GM12875 (cell line): ENCODE measurements at regions not wholly inside any gene's neighbourhood (a gene's known extent, or its start where the extent isn't known, plus 50 kb on each side); places are given as distances from the start of the nearest gene placed in this dataset.

ENCODE experiments used
- H3K4me3 ChIP-seq: one replicate; pipeline ENCODE4 v1.5.1; 2011; ENCODE audit warnings: low read depth, low read length, control low read depth
- TF ChIP-seq, protein P1 (sequence below): IDR thresholded peaks from 2 replicates; pipeline ENCODE4 v1.5.1; 2011; ENCODE audit warnings: low read depth, mild to moderate bottlenecking, control low read depth, inconsistent platforms, low read length, moderate library complexity, borderline replicate concordance; ENCODE audit not compliant: insufficient read depth

DNA sequence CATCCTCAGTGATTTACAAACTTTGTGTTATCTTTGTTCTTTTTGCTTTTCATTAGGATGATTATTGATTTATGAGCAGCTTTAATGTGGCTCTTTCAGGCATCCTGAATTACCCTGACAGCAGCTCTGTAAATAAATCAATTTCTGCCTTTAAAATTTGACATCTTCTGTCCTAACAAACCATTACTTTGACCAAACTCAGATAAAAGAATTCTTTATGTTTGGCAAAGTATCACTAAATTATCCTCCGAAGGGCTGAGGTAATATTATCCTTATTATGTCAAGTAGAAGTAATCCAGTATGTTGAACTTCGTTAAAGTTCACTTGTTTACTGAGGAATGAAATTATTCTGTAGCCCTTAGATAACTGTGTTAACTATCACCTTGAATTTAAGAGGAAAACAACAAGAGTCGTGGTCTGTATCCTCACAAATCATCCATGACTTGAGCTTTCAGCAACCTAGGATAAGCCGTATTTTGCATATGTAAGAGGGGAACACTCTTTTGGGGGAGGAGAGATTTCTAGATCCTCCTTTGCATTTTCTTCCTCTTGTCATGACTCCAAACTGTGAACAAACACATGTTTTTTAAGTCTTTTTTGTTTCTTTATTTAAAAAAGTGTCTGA is 173.2 kb upstream of the STAC start:
- TF ChIP-seq, protein P1, sequence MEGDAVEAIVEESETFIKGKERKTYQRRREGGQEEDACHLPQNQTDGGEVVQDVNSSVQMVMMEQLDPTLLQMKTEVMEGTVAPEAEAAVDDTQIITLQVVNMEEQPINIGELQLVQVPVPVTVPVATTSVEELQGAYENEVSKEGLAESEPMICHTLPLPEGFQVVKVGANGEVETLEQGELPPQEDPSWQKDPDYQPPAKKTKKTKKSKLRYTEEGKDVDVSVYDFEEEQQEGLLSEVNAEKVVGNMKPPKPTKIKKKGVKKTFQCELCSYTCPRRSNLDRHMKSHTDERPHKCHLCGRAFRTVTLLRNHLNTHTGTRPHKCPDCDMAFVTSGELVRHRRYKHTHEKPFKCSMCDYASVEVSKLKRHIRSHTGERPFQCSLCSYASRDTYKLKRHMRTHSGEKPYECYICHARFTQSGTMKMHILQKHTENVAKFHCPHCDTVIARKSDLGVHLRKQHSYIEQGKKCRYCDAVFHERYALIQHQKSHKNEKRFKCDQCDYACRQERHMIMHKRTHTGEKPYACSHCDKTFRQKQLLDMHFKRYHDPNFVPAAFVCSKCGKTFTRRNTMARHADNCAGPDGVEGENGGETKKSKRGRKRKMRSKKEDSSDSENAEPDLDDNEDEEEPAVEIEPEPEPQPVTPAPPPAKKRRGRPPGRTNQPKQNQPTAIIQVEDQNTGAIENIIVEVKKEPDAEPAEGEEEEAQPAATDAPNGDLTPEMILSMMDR = no peak
- no peak overlapping the region for H3K4me3 ChIP-seq

DNA sequence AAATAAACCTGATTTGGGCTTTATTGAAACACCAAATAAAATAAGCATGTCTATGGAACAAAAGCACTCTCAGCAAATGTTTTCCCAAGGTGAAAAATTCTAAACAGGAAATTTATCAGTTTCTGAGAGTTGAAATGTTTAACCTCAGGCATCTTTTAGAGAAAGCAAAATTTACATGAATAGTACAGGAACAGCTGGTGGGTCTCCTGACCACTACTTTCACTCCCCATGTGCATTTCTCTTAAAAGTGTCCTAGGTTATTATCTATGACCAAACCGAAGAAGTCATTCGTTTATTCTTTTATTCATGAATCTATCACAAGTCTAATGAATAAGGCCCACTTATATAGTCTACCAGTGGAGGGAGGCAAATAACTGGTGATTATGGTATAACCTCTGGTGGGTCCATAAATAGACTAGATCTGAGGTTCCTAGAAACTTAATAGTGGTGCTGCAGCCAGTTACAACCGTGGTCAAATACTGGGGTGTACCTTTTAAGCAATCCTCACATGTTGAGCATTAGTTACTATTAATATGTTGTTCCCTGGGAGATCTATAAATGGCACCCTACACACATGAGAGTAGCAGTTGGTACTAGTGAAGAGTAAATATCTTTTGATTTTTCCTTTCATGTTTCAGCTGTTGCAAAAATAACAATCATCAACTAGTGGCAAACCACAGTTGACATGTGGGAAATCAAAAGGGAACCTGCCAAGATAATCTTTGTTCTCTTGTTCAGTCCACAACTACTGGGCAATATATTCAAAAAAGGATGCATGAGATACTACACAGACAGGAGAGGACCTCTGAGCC is 169.3 kb upstream of the STAC start:
- no peak overlapping the region for H3K4me3 ChIP-seq
- TF ChIP-seq, protein P1 = no peak

DNA sequence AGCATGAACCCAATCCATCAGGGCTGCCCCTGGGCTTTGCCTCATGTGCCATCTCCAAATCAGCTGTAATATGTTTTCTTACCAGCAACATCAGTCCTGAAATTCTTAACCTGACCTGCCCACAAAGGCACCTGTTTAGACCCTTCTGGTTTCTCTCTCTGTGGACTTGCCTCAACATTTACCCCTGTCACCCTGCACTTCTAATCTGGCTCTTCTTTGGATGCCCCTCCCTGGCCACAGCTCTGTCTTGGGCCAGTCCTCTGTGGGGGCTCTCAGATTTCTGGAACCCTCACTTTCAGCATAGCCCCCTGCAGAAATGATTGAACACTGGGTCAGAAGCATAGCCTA is 168.7 kb upstream of the STAC start:
- TF ChIP-seq, protein P1 = no peak
- no peak overlapping the region for H3K4me3 ChIP-seq

DNA sequence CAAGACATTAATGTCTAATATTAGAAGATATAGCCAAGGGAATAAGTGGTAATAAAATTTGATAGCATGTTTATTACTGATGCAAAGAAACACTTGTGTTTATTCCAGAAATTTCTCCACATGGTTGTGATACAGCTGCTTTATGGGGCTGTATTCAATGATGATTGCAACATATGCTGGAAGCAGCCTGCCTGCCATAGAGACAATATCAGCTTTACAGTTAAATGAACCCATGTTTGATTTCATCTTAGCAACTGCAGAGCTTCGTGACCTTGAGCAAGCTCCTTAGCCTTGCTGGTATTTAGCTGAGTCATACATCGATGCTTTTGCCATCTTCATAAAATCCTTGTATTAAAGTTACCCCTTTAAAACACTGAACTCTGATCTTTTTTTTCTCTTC is 168.1 kb upstream of the STAC start:
- TF ChIP-seq, protein P1 = no peak

DNA sequence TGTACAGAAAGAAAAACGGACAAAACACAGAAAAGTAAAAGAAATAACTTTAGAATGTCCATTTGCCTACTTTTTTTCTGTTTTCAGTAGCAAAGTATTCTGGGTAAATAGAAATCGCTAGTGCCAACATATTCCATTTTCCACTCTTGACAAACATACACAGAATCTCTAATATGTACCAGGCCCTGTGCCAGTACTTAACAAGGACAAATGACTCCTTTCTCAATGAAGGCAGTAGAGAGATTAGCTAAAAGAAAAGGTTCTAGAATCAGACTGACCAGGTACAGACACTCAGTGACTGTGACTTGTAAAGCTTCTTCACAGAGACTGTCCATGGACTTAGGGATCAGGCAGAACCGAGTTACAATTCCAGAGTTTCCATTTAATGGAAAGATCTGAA is 165.8 kb upstream of the STAC start:
- no peak overlapping the region for H3K4me3 ChIP-seq
- TF ChIP-seq, protein P1 = no peak

More for the DNA sequence above, 168.1 kb upstream of the STAC start:
- H3K4me3 ChIP-seq = no peak overlapping the region

DNA sequence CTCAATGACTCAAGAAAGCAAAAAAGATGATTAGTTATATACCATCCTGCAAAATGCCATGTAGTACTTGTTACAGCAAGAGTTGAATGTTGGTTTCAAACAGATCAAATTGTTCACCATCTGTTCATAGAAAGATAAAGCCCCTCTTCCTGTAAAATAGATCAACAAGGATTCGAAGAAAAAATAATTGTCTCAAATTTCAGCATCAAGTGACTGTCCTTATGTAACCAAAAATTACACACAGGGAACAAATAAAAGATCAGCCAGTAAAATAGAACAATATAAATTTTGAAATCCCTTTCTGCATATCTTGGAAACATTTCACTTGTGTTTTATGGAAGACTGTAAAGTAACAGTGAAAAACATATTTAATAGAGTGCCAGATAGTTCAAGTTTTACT is 165.1 kb upstream of the STAC start:
- TF ChIP-seq, protein P1 = no peak
- H3K4me3 ChIP-seq = no peak overlapping the region

DNA sequence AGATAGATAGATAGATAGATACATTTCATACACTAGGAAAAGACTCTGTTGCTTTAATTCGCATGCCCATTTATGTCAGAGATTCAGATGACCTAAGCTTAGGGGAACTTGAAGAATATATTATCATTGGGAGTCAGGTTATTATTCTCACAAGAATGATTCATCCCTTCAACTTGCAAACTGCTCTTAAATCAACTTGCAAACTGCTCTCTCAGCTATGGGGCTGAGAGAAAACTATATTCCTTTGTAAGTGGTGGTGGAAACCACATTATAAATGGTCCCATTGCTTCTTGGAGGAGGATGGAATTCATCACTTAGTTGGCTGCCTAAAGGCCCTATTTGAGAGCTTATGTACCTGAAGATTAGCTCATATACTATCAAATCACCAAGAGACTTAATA is 160.9 kb upstream of the STAC start:
- TF ChIP-seq, protein P1 = no peak
- no peak overlapping the region for H3K4me3 ChIP-seq
